Loucy (cell line): ENCODE measurements at regions not wholly inside any gene's neighbourhood (a gene's known extent, or its start where the extent isn't known, plus 50 kb on each side); places are given as distances from the start of the nearest gene placed in this dataset.

ENCODE experiments used
- H2AFZ ChIP-seq: fragments of 200-600 bp; sonication (generic); 2 replicates; pipeline ENCODE4 v1.6.0; 2016; ENCODE audit warnings: antibody characterized with exemption, mild to moderate bottlenecking, low read length, moderate library complexity
- H3F3A ChIP-seq: fragments of 200-600 bp; 2 replicates; pipeline ENCODE4 v1.6.0; 2016; ENCODE audit warnings: antibody characterized with exemption, low read depth, mild to moderate bottlenecking
- H3K27me3 ChIP-seq: fragments of 200-600 bp; sonication (generic); 2 replicates; pipeline ENCODE4 v1.6.1; 2014; ENCODE audit warnings: low read length, mild to moderate bottlenecking; ENCODE audit not compliant: insufficient read depth, poor library complexity, severe bottlenecking
- H3K36me3 ChIP-seq: fragments of 200-600 bp; sonication (generic); 2 replicates; pipeline ENCODE4 v1.6.1; 2016; ENCODE audit warnings: low read length; ENCODE audit not compliant: insufficient read depth
- H3K4me1 ChIP-seq: fragments of 200-600 bp; sonication (generic); 2 replicates; pipeline ENCODE4 v1.5.1; 2014; ENCODE audit warnings: low read length, mild to moderate bottlenecking; ENCODE audit not compliant: insufficient read depth, poor library complexity, severe bottlenecking
- H3K4me2 ChIP-seq: fragments of 200-600 bp; sonication (generic); 2 replicates; pipeline ENCODE4 v1.6.0; 2014; ENCODE audit warnings: antibody characterized with exemption, low read length, low read depth, mild to moderate bottlenecking; ENCODE audit not compliant: poor library complexity, severe bottlenecking
- H3K4me3 ChIP-seq: fragments of 200-600 bp; sonication (generic); 2 replicates; pipeline ENCODE4 v1.5.1; 2014; ENCODE audit warnings: low read length, mild to moderate bottlenecking, mixed read lengths; ENCODE audit not compliant: poor library complexity, severe bottlenecking
- H3K79me2 ChIP-seq: fragments of 200-600 bp; sonication (generic); 2 replicates; pipeline ENCODE4 v1.6.1; 2014; ENCODE audit warnings: low read length; ENCODE audit not compliant: insufficient read depth
- H3K9ac ChIP-seq: fragments of 200-600 bp; sonication (generic); 2 replicates; pipeline ENCODE4 v1.6.0; 2014; ENCODE audit warnings: mild to moderate bottlenecking, low read depth, low read length, moderate library complexity; ENCODE audit not compliant: poor library complexity, severe bottlenecking
- H3K9me2 ChIP-seq: fragments of 200-600 bp; sonication (generic); replicated peaks from 2 replicates; pipeline ENCODE4 v1.6.1; 2016; ENCODE audit warnings: low read depth, low read length, mixed read lengths
- H3K9me3 ChIP-seq: fragments of 200-600 bp; sonication (generic); 2 replicates; pipeline ENCODE4 v1.6.1; 2014; ENCODE audit warnings: mild to moderate bottlenecking, antibody characterized with exemption, low read length, low read depth; ENCODE audit not compliant: insufficient read depth
- H4K20me1 ChIP-seq: fragments of 200-600 bp; sonication (generic); 2 replicates; pipeline ENCODE4 v1.6.0; 2014; ENCODE audit warnings: antibody characterized with exemption, low read length, mild to moderate bottlenecking; ENCODE audit not compliant: insufficient read depth, poor library complexity, severe bottlenecking
- EZH2phosphoT487 ChIP-seq: fragments of 200-600 bp; IDR thresholded peaks from 2 replicates; pipeline ENCODE4 v1.6.1; 2018; ENCODE audit warnings: antibody characterized with exemption, mild to moderate bottlenecking, moderate library complexity, borderline replicate concordance
- TF ChIP-seq, protein P1 (sequence below): fragments of 200-600 bp; sonication (generic); conservative IDR thresholded peaks from 2 replicates; pipeline ENCODE4 v1.5.1; 2014; ENCODE audit warnings: mild to moderate bottlenecking, antibody characterized with exemption, low read length

DNA sequence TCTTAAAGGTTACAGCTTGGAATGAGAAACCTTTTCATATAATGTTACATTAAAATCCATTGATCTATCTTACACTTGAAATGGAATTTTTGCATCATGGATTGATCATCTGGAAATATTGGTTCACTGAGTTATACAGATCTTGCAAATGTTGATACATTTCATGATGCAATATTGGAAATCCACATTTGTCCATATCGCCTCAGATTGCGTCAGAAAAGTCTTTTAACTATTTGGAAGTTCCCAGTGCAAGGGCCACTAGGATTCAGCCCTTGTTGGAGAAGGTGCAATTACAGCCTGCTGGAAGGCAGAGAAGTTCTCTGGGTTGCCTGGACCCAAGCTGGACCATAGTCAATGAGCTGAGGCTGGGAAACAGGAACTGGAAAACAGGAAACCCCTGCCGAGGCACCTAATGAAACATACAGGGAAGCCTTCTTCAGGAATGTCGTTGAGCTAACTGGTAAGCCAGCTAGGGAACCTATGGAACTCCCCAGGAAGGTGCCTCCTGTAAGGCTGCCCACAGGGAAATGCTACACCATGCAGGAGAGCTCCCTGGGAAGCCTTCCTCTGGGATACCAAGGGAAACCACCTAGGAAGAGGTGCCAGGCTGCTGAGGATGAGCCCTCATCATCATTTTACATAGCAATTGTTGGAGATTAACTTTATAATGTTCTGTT is 600.4 kb upstream of the CADM1 start:
- H3K4me2 ChIP-seq, result no peak overlapping the region
- no peak overlapping the region for H2AFZ ChIP-seq
- H3K79me2 ChIP-seq, result no peaks in the 10 kb centered on the region
- no peaks in the 10 kb centered on the region for H3K4me1 ChIP-seq
- H3F3A ChIP-seq, result no peaks in the 10 kb centered on the region
- H3K36me3 ChIP-seq, result no peaks in the 10 kb centered on the region
- no peaks in the 10 kb centered on the region for H3K9me3 ChIP-seq
- no peak overlapping the region for H3K4me3 ChIP-seq
- H4K20me1 ChIP-seq, result no peaks in the 10 kb centered on the region
- H3K27me3 ChIP-seq, result no peaks in the 10 kb centered on the region
- H3K9me2 ChIP-seq, result no peaks in the 10 kb centered on the region
- H3K9ac ChIP-seq, result no peak overlapping the region
- TF ChIP-seq EZH2phosphoT487, result no peak
- TF ChIP-seq, protein P1, sequence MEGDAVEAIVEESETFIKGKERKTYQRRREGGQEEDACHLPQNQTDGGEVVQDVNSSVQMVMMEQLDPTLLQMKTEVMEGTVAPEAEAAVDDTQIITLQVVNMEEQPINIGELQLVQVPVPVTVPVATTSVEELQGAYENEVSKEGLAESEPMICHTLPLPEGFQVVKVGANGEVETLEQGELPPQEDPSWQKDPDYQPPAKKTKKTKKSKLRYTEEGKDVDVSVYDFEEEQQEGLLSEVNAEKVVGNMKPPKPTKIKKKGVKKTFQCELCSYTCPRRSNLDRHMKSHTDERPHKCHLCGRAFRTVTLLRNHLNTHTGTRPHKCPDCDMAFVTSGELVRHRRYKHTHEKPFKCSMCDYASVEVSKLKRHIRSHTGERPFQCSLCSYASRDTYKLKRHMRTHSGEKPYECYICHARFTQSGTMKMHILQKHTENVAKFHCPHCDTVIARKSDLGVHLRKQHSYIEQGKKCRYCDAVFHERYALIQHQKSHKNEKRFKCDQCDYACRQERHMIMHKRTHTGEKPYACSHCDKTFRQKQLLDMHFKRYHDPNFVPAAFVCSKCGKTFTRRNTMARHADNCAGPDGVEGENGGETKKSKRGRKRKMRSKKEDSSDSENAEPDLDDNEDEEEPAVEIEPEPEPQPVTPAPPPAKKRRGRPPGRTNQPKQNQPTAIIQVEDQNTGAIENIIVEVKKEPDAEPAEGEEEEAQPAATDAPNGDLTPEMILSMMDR, result no peak

DNA sequence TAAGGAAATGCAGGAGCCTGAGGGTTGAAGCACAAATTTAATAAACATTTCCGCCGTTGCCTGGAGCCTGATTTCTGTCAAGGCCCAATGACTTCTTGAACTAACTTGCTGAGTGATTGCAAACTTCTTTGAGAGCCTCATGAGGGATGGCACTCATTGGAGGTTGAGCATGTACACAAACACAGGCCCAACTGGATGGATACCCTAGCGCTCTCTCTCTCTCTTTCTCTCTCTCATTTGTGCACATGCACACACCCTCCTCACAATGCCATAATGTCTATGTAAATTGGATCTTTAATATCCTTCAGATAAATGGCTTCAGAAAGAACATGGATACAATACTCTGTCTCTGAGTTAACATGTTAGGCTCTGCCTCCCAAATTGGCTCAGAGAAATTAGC is 597.7 kb upstream of the CADM1 start:
- Histone ChIP-seq H3K9me3 (no peaks in the 10 kb centered on the region; the same call in 1 of the 2 replicates), H4K20me1 (no peaks in the 10 kb centered on the region), H3K79me2 (no peaks in the 10 kb centered on the region), H3K27me3 (no peaks in the 10 kb centered on the region), H3K9me2 (no peaks in the 10 kb centered on the region), H3K4me1 (no peaks in the 10 kb centered on the region), H2AFZ (no peak overlapping the region), H3F3A (no peaks in the 10 kb centered on the region), H3K9ac (no peak overlapping the region), H3K36me3 (no peaks in the 10 kb centered on the region), H3K4me2 (no peak overlapping the region), H3K4me3 (no peak overlapping the region)
- no peak for TF ChIP-seq EZH2phosphoT487
- TF ChIP-seq, protein P1, result no peak

DNA sequence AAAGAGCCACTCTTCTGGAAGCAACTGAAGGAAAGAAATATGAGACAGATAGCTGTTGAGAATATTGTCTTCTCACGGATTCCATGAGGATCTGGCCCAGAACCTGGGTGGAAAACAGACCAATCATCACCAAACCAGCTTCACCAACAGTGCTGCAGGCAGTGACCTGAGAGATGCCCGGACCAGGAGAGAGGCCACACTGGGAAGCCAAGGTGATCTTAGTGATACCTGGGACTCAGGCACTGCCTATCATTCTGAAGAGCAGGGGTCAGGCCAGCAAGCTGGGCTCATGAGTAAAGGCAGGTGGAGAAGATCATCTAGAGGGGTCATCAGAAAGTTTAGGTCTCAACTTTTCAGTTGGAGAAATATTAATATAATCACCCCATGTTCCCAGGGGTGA is 595.8 kb upstream of the CADM1 start:
- H3K79me2 ChIP-seq, result no peaks in the 10 kb centered on the region
- no peak overlapping the region for H2AFZ ChIP-seq
- no peaks in the 10 kb centered on the region for H3K9me2 ChIP-seq
- no peaks in the 10 kb centered on the region for H3K27me3 ChIP-seq
- H3K4me2 ChIP-seq, result no peak overlapping the region
- H4K20me1 ChIP-seq, result no peaks in the 10 kb centered on the region
- TF ChIP-seq, protein P1, result no peak
- TF ChIP-seq EZH2phosphoT487, result no peak
- no peaks in the 10 kb centered on the region for H3F3A ChIP-seq
- no peak overlapping the region for H3K9ac ChIP-seq
- H3K4me3 ChIP-seq, result no peak overlapping the region
- H3K9me3 ChIP-seq, result no peaks in the 10 kb centered on the region; the same call in 1 of the 2 replicates
- H3K36me3 ChIP-seq, result no peaks in the 10 kb centered on the region
- no peaks in the 10 kb centered on the region for H3K4me1 ChIP-seq
